Naive thymus-derived CD4-positive, alpha-beta T cell (primary cell): ENCODE measurements at regions not wholly inside any gene's neighbourhood (a gene's known extent, or its start where the extent isn't known, plus 50 kb on each side); places are given as distances from the start of the nearest gene placed in this dataset.

ENCODE experiments used
- ATAC-seq: fragments of 150-1000 bp; cut with Tn5 transposase; 2 replicates; pipeline ENCODE4 v1.10.0; 2021; ENCODE audit warnings: mild to moderate bottlenecking, moderate library complexity
- CTCF ChIA-PET: fragments of 350-600 bp; sonication (Branson Sonifier 250); formaldehyde crosslinking; loops from one replicate; lab custom pipeline; 2021; ENCODE audit warnings: antibody characterized with exemption; lab: Charles Lee
- POLR2A ChIA-PET: fragments of 350-600 bp; sonication (Branson Sonifier 250); formaldehyde crosslinking; loops from one replicate; lab custom pipeline; 2021; ENCODE audit warnings: antibody characterized with exemption, inconsistent platforms; lab: Charles Lee
- DNase-seq, 9 donors: peaks; one replicate each; pipeline versions ENCODE4 v3.0.0 to v3.0.0-alpha.2; 2020 to 2022; ENCODE audit warnings: mixed read lengths in 1 of 9
- H3K27ac ChIP-seq: one replicate; pipeline ENCODE4 v1.7.0; 2013; ENCODE audit warnings: mild to moderate bottlenecking, low read depth, low read length, moderate library complexity
- H3K27me3 ChIP-seq, 2 donors: one replicate each; pipeline ENCODE4 v1.7.0; 2013; ENCODE audit warnings: low read length in 2 of 2, mild to moderate bottlenecking in 2 of 2, moderate library complexity in 2 of 2; ENCODE audit not compliant: control insufficient read depth in 2 of 2, insufficient read depth in 2 of 2
- H3K36me3 ChIP-seq, 3 experiments: 1 replicate in 2 of 3; 2 replicates in 1 of 3; pipeline ENCODE4 v1.7.0; 2013; ENCODE audit warnings: low read length in 3 of 3, mild to moderate bottlenecking in 3 of 3, moderate library complexity in 1 of 3; ENCODE audit not compliant: insufficient read depth in 3 of 3, control insufficient read depth in 2 of 3
- H3K4me1 ChIP-seq, 2 donors: one replicate each; pipeline ENCODE4 v1.7.0; 2013; ENCODE audit warnings: low read length in 2 of 2, mild to moderate bottlenecking in 2 of 2, moderate library complexity in 1 of 2; ENCODE audit not compliant: control insufficient read depth in 2 of 2, insufficient read depth in 2 of 2
- H3K4me3 ChIP-seq: 2 replicates; pipeline ENCODE4 v1.7.0; 2013; ENCODE audit warnings: mild to moderate bottlenecking, low read length
- H3K9me3 ChIP-seq, 3 experiments: 1 replicate in 2 of 3; 2 replicates in 1 of 3; pipeline ENCODE4 v1.7.0; 2013; ENCODE audit warnings: low read length in 3 of 3; ENCODE audit not compliant: control insufficient read depth in 2 of 3
- H3K27ac Mint-ChIP-seq, 9 donors: one replicate each; pipeline ENCODE4 v1.8.0; 2020 to 2022; ENCODE audit warnings: mixed read lengths in 9 of 9, mild to moderate bottlenecking in 8 of 9, moderate library complexity in 5 of 9, inconsistent platforms in 2 of 9
- H3K27me3 Mint-ChIP-seq, 5 donors: one replicate each; pipeline ENCODE4 v1.8.0; 2021 to 2022; ENCODE audit warnings: mixed read lengths in 5 of 5, mild to moderate bottlenecking in 1 of 5
- H3K36me3 Mint-ChIP-seq, 5 donors: one replicate each; pipeline ENCODE4 v1.8.0; 2020 to 2022; ENCODE audit warnings: mixed read lengths in 5 of 5, mild to moderate bottlenecking in 3 of 5, inconsistent platforms in 1 of 5
- H3K4me1 Mint-ChIP-seq, 7 donors: one replicate each; pipeline ENCODE4 v1.8.0; 2020 to 2022; ENCODE audit warnings: mixed read lengths in 7 of 7, mild to moderate bottlenecking in 3 of 7, inconsistent platforms in 1 of 7
- H3K4me3 Mint-ChIP-seq, 10 donors: one replicate each; pipeline ENCODE4 v1.8.0; 2020 to 2022; ENCODE audit warnings: mild to moderate bottlenecking in 10 of 10, mixed read lengths in 10 of 10, moderate library complexity in 6 of 10, inconsistent platforms in 2 of 10
- H3K9me3 Mint-ChIP-seq, 11 donors: one replicate each; pipeline ENCODE4 v1.8.0; 2020 to 2022; ENCODE audit warnings: mixed read lengths in 11 of 11, mild to moderate bottlenecking in 4 of 11, inconsistent platforms in 1 of 11, moderate library complexity in 1 of 11
- intact Hi-C, 2 donors: fragments of 100-400 bp; cut with micrococcal nuclease; formaldehyde crosslinking; loops; one replicate each; pipeline ENCODE4 v1.15.1; 2023

GRCh38 chr4:121256887-121257466 lies 92.9 kb upstream of the TNIP3 start:
- CTCF ChIA-PET: interaction anchor here (1.4 kb wide), 1 partner anchor 10 kb away, joined by 3 read pairs; no protein-coding TSS in a partner anchor
- Mint-ChIP-seq H3K4me3 (peak overlapping the region in 3 of 10 donors; percentile 40 to 61 (median 54)), H3K4me1 (peaks cover 15 to 56% (median 47%) of the 10 kb centered on the region in 7 donors), H3K36me3 (peaks cover 0 to 10% (median 0%) of the 10 kb centered on the region in 5 donors), H3K27ac (peak overlapping the region in 8 of 9 donors; percentile 49 to 87 (median 74)), H3K9me3 (peaks cover 0 to 5% (median 0%) of the 10 kb centered on the region in 11 donors), H3K27me3 (no peaks in the 10 kb centered on the region)
- no peaks in the 10 kb centered on the region for H3K9me3 ChIP-seq
- ATAC-seq: no peak
- H3K4me3 ChIP-seq: no peak overlapping the region
- H3K36me3 ChIP-seq: no peaks in the 10 kb centered on the region
- POLR2A ChIA-PET: no interaction called here
- H3K27me3 ChIP-seq: no peaks in the 10 kb centered on the region
- peaks cover 14 to 45% of the 10 kb centered on the region in 2 donors for H3K4me1 ChIP-seq
- H3K27ac ChIP-seq: peak overlapping the region; percentile 48
- intact Hi-C loops: loop anchor here (1.0 to 10.0 kb wide), 3 partner anchors 50 to 142 kb away; no protein-coding TSS in a partner anchor
- peak in 1 of 9 donors; percentile 24 for DNase-seq

- Histone ChIP-seq H3K9me3 (no peaks in the 10 kb centered on the region), H3K27ac (peak overlapping the region; percentile 48), H3K4me1 (peaks cover 14 to 45% of the 10 kb centered on the region in 2 donors), H3K36me3 (no peaks in the 10 kb centered on the region), H3K27me3 (no peaks in the 10 kb centered on the region), H3K4me3 (no peak overlapping the region)
- ATAC-seq: peak; percentile 82
- Mint-ChIP-seq H3K4me1 (peaks cover 14 to 61% (median 49%) of the 10 kb centered on the region in 7 donors), H3K27me3 (no peaks in the 10 kb centered on the region), H3K36me3 (peaks cover 0 to 10% (median 0%) of the 10 kb centered on the region in 5 donors), H3K9me3 (peaks cover 0 to 5% (median 0%) of the 10 kb centered on the region in 11 donors), H3K27ac (peak overlapping the region; percentile 49 to 87 (median 80)), H3K4me3 (peak overlapping the region; percentile 20 to 78 (median 47))
- CTCF ChIA-PET: interaction anchor here (0.7 to 7.6 kb wide), 3 partner anchors 9 to 134 kb away, joined by 3 to 90 read pairs (median 3); no protein-coding TSS in a partner anchor
- POLR2A ChIA-PET: interaction anchor here (1.1 to 1.4 kb wide), 2 partner anchors 52 to 63 kb away, joined by 3 read pairs; no protein-coding TSS in a partner anchor
- intact Hi-C loops: loop anchor here (1.0 to 10.0 kb wide), 3 partner anchors 51 to 141 kb away; no protein-coding TSS in a partner anchor
- peak in 4 of 9 donors; percentile 9 to 37 (median 22) for DNase-seq
Observed at GRCh38 chr4:121255986-121256750, 92.0 kb upstream of the TNIP3 start.

DNA sequence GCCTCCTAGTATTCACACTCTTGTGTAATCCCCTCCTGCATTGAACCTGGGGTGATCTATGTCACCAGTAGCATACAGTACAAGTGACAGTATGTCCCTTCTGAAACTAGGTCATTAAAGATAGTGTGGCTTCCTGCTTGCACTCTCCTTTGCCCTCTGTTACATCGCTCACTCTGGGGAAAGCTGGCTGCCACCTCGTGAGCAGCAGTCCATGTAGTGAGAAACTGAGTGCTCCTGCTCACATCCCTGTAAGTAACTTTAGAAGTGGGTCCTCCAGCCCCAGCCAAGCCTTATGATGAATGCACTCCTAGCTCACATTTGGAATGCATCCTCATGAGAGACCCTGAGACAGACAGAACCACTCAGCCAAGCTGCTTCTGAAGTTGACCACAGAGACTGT lies 89.8 kb upstream of the TNIP3 start:
- CTCF ChIA-PET: interaction anchor here (0.5 to 7.6 kb wide), 4 partner anchors 55 to 1181 kb away, joined by 3 to 90 read pairs (median 4); no protein-coding TSS in a partner anchor
- peaks cover 14 to 74% (median 70%) of the 10 kb centered on the region in 7 donors for H3K4me1 Mint-ChIP-seq
- Histone ChIP-seq H3K9me3 (no peaks in the 10 kb centered on the region), H3K4me3 (no peak overlapping the region), H3K36me3 (no peaks in the 10 kb centered on the region), H3K27ac (peak overlapping the region; percentile 0), H3K27me3 (no peaks in the 10 kb centered on the region), H3K4me1 (peaks cover 14 to 49% of the 10 kb centered on the region in 2 donors)
- H3K27me3 Mint-ChIP-seq: no peaks in the 10 kb centered on the region
- intact Hi-C loops: loop anchor here (2.0 to 10.0 kb wide), 6 partner anchors 27 to 535 kb away; no protein-coding TSS in a partner anchor
- peaks cover 0 to 2% (median 0%) of the 10 kb centered on the region in 11 donors for H3K9me3 Mint-ChIP-seq
- peak; percentile 74 for ATAC-seq
- DNase-seq: no peak
- no peak overlapping the region for H3K4me3 Mint-ChIP-seq
- H3K27ac Mint-ChIP-seq: peak overlapping the region in 3 of 9 donors; percentile 4 to 58 (median 10)
- POLR2A ChIA-PET: interaction anchor here (1.1 kb wide), 1 partner anchor 62 kb away, joined by 4 read pairs; no protein-coding TSS in a partner anchor
- H3K36me3 Mint-ChIP-seq: peaks cover 0 to 8% (median 0%) of the 10 kb centered on the region in 5 donors

GRCh38 chr4:121252224-121252806 lies 88.2 kb upstream of the TNIP3 start:
- Histone ChIP-seq H3K9me3 (no peaks in the 10 kb centered on the region), H3K27ac (no peak overlapping the region), H3K27me3 (no peaks in the 10 kb centered on the region), H3K36me3 (no peaks in the 10 kb centered on the region), H3K4me3 (no peak overlapping the region), H3K4me1 (peaks cover 14 to 49% of the 10 kb centered on the region in 2 donors)
- Mint-ChIP-seq H3K27ac (peak overlapping the region in 2 of 9 donors; percentile 6 to 58), H3K4me3 (no peak overlapping the region), H3K36me3 (peaks cover 0 to 5% (median 0%) of the 10 kb centered on the region in 5 donors), H3K27me3 (no peaks in the 10 kb centered on the region), H3K9me3 (peaks cover 0 to 2% (median 0%) of the 10 kb centered on the region in 11 donors), H3K4me1 (peaks cover 12 to 65% (median 61%) of the 10 kb centered on the region in 7 donors)
- intact Hi-C loops: loop anchor here (1.0 to 10.0 kb wide), 11 partner anchors 26 to 1181 kb away; no protein-coding TSS in a partner anchor
- ATAC-seq (peak; percentile 45), DNase-seq (peak in 8 of 9 donors; percentile 26 to 49 (median 44))
- ChIA-PET POLR2A (no interaction called here), CTCF (interaction anchor here (0.5 to 7.6 kb wide), 5 partner anchors 9 to 1098 kb away, joined by 3 to 90 read pairs (median 3); no protein-coding TSS in a partner anchor)

DNA sequence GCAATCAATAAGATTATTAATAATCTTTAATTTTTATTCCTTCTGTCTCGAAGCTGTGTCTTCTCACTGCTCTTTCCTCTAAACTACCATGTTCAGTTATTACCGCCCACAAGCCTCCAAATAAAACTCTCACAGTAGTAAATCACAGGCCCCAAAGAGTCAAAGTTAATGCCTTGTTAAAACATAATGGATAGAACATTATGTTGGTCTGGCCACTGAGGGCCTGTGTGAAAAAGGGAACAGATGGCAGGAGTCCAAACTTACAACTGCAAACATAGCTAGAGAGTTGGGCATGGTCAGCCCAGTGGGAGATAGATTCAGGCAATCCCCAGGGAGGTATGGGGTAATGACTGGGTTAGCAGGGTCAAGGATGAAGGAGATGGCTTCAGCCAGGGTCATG lies 84.6 kb upstream of the TNIP3 start:
- no peak for ATAC-seq
- H3K27ac Mint-ChIP-seq: no peak overlapping the region

GRCh38 chr4:121246698-121247097 lies 82.6 kb upstream of the TNIP3 start:
- no peak overlapping the region for H3K27ac Mint-ChIP-seq
- no peak for ATAC-seq
- DNase-seq: no peak

More for the DNA sequence above, 84.6 kb upstream of the TNIP3 start:
- Histone ChIP-seq H3K4me3 (no peak overlapping the region), H3K36me3 (no peaks in the 10 kb centered on the region), H3K9me3 (no peaks in the 10 kb centered on the region), H3K4me1 (peaks cover 0 to 21% of the 10 kb centered on the region in 2 donors), H3K27ac (no peak overlapping the region), H3K27me3 (no peaks in the 10 kb centered on the region)
- ChIA-PET POLR2A (interaction anchor here (0.6 to 1.0 kb wide), 3 partner anchors 42 to 87 kb away, joined by 3 to 4 read pairs (median 3); no protein-coding TSS in a partner anchor), CTCF (interaction anchor here (0.6 to 1.2 kb wide), 4 partner anchors 49 to 132 kb away, joined by 3 to 5 read pairs (median 3); no protein-coding TSS in a partner anchor)
- no peaks in the 10 kb centered on the region for H3K36me3 Mint-ChIP-seq
- H3K4me1 Mint-ChIP-seq: peaks cover 3 to 47% (median 35%) of the 10 kb centered on the region in 7 donors
- no peaks in the 10 kb centered on the region for H3K9me3 Mint-ChIP-seq
- DNase-seq: no peak
- H3K27me3 Mint-ChIP-seq: no peaks in the 10 kb centered on the region
- no peak overlapping the region for H3K4me3 Mint-ChIP-seq
- intact Hi-C loops: no loop called here

More at GRCh38 chr4:121246698-121247097, 82.6 kb upstream of the TNIP3 start:
- H3K9me3 Mint-ChIP-seq: no peaks in the 10 kb centered on the region
- no peaks in the 10 kb centered on the region for H3K9me3 ChIP-seq
- no peaks in the 10 kb centered on the region for H3K27me3 Mint-ChIP-seq
- ChIA-PET POLR2A (no interaction called here), CTCF (interaction anchor here (1.2 kb wide), 1 partner anchor 10 kb away, joined by 3 read pairs; no protein-coding TSS in a partner anchor)
- no peak overlapping the region for H3K4me3 Mint-ChIP-seq
- no peaks in the 10 kb centered on the region for H3K36me3 ChIP-seq
- H3K27ac ChIP-seq: no peak overlapping the region
- H3K4me1 Mint-ChIP-seq: peaks cover 2 to 49% (median 25%) of the 10 kb centered on the region in 7 donors
- no peaks in the 10 kb centered on the region for H3K27me3 ChIP-seq
- peaks cover 0 to 15% of the 10 kb centered on the region in 2 donors for H3K4me1 ChIP-seq
- H3K36me3 Mint-ChIP-seq: no peaks in the 10 kb centered on the region
- H3K4me3 ChIP-seq: no peak overlapping the region
- intact Hi-C loops: no loop called here
